HG03457 (cell line): ENCODE measurements at regions not wholly inside any gene's neighbourhood (a gene's known extent, or its start where the extent isn't known, plus 50 kb on each side); places are given as distances from the start of the nearest gene placed in this dataset.
"Not testable (repeated sequence)": the region's sequence is repeated elsewhere in the genome, so short reads cannot be mapped to it uniquely, and the experiment has no call there.

ENCODE experiments used
- ATAC-seq: cut with Tn5 transposase; IDR thresholded peaks from one replicate; pipeline ENCODE4 v1.9.1; 2021; ENCODE audit warnings: moderate number of reproducible peaks; ENCODE audit not compliant: unreplicated experiment

DNA sequence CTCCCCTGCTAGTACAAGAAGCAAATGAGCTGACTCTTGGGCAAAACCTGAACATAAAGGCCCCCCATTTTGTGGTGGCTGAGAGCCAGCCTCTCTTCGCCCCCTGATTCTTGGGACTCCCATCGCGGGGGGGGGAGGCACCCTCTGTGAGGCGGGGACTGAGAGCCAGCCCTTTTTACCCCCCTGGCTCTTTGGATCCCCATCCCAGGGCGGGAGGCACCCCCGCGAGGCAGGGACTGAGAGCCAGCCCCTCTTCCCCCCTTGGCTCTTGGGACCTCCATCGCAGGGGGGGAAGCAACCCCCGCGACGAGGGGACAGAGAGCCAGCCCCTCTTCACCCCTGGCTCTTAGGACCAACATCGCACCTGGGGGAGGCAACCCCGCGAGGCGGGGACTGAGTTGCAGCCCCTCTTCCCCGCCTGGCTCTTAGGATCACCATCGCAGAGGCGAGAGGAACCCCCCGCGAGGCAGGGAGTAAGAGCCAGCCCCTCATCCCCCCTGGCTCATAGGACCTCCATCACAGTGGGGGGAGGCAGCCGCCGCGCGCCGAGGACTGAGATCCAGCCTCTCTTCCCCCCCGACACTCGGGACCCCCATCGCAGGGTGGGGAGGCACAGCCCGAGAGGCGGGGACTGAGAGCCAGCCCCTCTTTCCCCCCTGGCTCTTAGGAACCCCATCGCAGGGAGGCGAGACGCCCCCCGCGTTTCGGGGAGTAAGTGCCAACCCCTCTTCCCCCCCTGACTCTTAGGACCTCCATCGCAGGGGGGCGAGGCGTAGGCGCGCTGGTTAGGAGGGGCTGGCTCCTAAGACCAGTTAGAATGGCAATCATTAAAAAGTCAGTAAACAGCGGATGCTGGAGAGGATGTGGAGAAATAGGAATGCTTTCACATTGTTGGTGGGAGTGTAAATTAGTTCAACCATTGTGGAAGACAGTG, 2428.4 kb upstream of the PCDH20 start:
- no peak for ATAC-seq

DNA sequence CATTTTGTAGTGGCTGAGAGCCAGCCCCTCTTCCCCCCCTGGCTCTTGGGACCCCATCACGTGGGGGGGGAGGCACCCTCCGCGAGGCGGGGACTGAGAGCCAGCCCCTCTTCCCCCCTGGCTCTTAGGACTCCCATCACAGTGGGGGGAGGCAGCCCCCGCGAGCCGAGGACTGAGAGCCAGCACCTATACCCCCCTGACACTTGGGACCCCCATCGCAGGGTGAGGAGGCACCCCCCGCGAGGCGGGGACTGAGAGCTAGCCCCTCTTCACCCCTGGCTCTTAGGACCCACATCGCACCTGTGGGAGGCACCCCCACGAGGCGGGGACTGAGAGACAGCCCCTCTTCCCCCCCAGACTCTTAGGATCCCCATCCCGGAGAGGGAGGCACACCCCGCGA, 2426.5 kb upstream of the PCDH20 start:
- no peak for ATAC-seq

DNA sequence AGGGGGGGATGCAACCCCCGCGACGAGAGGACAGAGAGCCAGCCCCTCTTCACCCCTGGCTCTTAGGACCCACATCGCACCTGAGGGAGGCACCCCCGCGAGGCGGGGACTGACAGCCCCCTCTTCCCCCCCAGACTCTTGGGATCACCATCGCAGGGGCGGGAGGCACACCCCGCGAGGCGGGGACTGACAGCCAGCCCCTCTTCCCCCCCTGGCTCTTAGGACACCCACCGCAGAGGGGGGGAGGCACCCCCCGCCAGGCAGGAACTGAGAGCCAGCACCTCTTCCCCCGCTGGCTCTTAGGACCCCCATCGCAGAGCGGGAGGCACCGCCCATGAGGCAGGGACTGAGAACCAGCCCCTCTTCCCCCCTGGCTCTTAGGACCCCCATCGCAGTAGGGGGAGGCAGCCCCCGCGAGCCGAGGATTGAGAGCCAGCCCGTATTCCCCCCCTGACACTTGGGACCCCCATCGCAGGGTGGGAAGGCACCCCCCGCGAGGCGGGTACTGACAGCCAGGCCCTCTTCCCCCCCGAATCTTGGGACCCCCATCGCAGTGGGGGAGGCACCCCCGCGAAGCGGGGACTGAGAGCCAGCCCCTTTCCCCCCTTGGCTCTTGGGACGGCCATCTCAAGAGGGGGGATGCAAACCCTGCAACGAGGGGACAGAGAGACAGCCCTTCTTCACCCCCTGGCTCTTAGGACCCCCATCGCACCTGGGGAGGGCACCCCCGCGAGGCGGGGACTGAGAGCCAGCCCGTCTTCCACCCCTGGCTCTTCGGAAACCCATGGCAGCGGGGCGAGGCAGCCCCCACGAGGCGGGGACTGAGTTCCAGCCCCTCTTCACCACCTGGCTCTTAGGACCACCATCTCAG, 2425.1 kb upstream of the PCDH20 start:
- ATAC-seq: no peak

DNA sequence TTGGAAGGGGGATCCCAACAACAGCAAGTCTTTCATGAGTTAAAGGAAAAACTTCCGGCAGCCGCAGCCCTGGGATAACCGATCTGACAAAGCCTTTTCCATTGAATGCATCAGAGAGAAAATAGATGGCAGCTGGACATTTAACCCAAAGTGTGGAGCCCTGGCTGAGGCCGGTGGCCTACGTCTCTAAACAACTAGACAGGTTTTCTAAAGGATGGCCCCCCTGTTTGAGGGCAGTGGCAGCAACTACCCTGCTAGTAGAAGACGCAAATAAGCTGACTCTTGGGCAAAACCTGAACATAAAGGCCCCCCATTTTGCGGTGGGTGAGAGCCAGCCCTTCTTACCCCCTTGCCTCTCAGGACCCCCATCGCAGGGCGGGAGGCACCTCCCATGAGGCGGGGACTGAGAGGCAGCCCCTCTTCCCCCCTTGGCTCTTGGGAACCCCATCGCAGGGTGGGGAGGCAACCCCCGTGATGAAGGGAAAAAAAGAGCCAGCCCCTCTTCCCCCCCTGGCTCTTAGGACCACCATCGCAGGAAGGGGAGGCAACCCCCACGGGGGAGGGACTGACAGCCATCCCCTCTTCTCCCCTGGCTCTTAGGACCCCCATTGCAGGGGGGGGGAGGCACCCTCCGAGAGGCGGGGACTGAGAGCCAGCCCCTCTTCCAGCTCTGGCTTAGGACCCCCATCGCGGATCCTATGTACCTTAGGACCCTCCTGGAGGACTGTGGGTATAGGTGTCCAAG, 2422.9 kb upstream of the PCDH20 start:
- ATAC-seq: no peak

DNA sequence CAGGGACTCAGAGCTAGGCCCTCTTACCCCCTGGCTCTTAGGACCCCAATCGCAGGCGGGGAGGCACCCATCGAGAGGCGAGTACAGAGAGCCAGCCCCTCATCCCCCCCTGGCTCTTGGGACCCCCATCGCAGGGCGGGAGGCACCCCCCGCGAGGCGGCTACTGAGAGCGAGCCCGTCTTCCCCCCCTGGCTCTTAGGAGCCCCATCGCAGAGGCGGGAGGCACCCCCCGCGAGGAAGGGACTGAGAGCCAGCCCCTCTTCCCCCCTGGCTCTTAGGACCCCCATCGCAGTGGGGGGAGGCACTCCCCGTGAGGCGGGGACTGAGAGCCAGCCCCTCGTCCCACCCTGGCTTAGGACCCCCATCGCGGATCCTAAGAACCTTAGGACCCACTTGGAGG, 2422.1 kb upstream of the PCDH20 start:
- not testable (repeated sequence) for ATAC-seq

DNA sequence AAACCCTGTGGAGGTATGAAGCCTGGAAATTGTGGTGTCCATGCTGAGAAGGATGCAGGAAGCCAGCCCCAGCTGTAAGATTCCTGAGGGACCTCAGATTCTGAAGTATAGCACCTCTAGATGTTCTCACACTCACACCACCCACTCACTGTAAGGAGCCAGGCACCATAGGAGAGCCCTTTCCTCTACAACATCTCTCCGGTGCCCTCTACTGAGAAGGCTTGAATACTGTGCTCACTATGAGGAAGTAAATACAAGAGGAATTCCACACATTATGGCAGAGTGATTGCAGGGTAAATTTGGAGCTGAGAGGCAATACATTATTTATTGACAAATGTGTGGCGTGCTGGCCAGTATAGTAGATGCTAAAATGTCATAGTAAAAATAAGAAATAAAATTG, 2414.0 kb upstream of the PCDH20 start:
- ATAC-seq: not testable (repeated sequence)

DNA sequence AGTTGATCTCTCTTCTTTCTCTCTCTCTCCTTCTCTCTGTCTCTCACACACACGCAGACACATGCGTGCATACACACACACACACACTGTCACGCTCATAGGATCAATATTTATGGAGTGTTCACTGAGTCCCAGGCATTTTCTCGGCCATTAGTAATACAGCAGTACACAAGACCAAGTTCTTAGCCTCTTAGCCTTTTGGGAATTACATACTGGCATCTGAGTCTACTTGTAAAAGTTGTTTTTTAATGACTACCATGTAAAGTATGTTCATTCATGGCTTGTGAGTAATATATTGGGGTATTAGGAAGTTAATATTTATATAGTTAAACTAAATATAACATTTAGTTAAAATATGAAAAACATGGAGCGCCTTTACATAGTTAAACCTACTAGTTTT, 2406.1 kb upstream of the PCDH20 start:
- not testable (repeated sequence) for ATAC-seq

DNA sequence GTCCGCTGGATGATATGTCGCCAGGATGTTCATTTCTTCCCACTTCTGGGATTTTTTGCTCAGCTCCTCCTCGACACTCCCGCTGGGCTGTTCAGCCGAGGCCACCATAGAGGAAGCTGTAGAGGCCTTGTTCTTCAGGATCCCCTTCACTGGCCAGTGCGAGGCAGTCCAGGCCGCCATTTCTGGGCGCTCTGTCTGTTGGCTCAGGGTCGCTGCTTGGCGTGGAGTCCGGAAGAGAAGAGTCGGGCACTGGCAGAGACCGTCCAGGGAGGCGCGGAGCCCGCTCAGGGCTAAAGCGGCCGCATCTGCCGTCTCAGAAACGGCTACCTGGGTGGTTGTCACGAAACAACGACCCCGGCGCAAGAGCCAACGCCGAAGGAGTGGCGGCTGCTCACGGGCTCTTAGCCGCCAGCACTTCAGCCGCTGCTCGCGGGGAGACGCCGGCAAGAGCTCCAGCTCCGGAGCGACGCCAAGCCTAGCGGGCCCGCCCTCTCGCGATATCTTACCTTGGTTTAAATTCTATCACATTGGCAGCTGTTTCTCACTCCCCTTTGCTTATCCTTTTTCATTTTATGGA, 2395.9 kb upstream of the PCDH20 start:
- ATAC-seq: not testable (repeated sequence)

DNA sequence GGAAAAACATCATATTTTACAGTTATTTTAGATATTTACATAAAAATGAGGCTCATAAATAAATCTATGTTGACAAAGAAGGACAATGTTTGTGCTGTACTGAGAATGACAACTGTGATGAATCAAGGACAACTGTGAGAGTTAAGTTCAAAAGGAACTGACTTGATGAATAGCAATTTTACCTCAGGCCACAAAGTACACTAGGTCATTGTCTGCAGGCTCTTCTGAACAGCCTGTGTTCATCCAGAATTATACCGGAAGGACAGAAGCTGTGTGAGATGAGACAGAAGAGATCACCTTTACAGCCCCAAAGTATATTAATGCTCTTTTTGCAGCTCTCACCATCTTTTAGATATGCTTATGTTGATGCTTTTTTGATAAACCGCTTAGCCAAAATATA, 2375.5 kb upstream of the PCDH20 start:
- not testable (repeated sequence) for ATAC-seq

DNA sequence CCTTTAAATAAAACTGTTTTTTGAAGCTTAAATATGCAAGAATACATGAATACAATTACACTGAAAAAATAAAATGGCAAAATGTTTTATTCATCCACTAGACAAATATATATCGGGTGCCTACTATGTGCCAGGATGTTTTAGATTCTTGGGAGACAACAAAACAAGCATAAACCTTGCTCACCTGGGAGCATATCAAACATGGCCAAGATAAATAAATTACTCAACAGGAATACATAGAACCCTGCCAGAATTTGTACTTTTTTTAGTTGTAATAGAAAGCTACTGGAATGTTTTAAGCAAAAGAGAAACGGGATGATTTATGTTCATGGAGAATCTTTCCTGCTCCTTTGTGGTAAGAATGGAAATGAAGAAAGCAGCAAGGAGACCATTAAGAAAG, 2358.5 kb upstream of the PCDH20 start:
- no peak for ATAC-seq

DNA sequence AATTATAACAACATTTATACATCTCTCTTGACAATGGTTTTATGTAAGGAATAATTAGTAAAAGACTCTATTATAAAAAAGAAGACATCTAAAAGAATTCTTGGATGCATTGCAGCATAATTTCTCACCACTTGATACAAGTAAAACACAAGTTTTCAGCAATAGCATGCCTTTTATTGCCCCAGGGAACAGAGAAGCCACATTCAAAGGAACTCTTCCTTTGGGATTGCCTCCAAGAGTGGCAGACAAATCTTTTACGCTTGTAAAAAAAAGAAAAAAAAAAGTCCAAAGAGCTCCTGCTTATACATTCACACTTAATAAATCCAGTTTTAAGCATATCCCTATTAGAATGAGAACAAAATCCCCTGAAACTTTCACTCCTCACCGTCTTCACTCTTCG, 2357.8 kb upstream of the PCDH20 start:
- ATAC-seq: no peak

DNA sequence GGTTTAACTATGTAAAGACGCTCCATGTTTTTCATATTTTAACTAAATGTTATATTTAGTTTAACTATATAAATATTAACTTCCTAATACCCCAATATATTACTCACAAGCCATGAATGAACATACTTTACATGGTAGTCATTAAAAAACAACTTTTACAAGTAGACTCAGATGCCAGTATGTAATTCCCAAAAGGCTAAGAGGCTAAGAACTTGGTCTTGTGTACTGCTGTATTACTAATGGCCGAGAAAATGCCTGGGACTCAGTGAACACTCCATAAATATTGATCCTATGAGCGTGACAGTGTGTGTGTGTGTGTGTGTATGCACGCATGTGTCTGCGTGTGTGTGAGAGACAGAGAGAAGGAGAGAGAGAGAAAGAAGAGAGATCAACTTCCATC, 2342.0 kb upstream of the PCDH20 start:
- ATAC-seq: not testable (repeated sequence)

DNA sequence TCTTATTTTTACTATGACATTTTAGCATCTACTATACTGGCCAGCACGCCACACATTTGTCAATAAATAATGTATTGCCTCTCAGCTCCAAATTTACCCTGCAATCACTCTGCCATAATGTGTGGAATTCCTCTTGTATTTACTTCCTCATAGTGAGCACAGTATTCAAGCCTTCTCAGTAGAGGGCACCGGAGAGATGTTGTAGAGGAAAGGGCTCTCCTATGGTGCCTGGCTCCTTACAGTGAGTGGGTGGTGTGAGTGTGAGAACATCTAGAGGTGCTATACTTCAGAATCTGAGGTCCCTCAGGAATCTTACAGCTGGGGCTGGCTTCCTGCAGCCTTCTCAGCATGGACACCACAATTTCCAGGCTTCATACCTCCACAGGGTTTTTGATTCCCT, 2334.2 kb upstream of the PCDH20 start:
- ATAC-seq: not testable (repeated sequence)

DNA sequence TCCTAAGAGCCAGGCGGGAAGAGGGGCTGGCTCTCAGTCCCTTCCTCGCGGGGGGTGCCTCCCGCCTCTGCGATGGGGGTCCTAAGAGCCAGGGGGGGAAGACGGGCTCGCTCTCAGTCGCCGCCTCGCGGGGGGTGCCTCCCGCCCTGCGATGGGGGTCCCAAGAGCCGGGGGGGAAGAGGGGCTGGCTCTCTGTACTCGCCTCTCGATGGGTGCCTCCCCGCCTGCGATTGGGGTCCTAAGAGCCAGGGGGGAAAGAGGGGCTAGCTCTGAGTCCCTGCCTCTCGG, 2326.1 kb upstream of the PCDH20 start:
- not testable (repeated sequence) for ATAC-seq

DNA sequence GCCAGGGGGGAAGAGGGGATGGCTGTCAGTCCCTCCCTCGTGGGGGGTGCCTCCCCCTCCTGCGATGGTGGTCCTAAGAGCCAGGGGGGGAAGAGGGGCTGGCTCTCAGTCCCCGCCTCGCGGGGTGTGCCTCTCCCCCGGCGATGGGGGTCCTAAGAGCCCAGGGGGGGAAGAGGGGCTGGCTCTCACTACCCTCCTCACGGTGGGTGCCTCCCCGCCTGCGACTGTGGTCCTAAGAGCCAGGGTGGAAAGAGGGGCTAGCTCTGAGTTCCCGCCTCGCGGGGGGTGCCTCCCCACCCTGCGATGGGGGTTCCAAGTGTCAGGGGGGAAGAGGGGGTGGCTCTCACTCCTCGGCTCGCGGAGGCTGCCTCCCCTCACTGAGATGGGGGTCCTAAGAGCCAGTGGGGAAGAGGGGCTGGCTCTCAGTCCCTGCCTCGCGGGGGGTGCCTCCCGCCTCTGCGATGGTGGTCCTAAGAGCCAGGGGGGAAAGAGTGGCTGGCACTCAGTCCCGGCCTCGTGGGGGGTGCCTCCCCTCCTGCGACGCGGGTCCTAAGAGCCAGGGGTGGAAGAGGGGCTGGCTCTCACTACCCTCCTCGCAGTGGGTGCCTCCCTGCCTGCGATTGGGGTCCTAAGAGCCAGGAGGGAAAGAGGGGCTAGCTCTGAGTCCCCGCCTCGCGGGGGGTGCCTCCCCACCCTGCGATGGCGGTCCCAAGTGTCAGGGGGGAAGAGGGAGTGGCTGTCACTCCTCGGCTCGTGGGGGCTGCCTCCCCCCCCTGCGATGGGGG, 2325.6 kb upstream of the PCDH20 start:
- ATAC-seq: no peak

DNA sequence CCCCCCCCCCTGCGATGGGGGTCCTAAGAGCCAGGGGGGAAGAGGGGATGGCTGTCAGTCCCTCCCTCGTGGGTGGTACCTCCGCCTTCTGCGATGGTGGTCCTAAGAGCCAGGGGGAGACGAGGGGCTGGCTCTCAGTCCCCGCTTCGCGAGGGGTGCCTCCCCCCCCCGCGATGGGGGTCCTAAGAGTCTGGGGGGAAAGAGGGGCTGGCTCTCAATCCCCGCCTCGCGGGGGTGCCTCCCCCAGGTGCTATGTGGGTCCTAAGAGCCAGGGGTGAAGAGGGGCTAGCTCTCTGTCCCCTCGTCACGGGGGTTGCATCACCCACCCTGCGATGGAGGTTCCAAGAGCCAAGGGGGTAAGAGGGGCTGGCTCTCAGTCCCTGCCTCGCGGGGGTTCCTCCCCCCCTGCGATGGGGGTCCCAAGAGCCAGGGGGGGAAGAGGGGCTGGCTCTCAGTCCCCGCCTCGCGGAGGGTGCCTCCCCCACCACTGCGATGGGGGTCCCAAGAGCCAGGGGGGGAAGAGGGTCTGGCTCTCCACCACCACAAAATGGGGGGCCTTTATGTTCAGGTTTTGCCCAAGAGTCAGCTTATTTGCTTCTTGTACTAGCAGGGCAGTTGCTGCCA, 2323.6 kb upstream of the PCDH20 start:
- ATAC-seq: not testable (repeated sequence)

DNA sequence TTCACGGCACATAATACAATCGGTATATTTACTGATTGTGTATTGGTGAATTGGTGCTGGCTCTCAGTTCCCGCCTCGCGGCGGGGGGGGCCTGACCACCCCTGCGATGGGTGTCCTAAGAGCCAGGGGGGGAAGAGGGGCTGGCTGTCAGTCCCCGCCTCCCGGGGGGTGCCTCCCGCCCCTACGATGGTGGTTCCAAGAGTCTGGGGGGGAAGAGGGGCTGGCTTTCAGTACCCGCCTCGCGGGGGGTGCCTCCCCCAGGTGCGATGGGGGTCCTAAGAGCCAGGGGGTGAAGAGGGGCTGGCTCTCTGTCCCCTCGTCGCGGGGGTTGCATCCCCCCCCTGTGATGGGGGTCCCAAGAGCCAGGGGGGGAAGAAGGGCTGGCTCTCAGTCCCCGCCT, 2321.8 kb upstream of the PCDH20 start:
- no peak for ATAC-seq

DNA sequence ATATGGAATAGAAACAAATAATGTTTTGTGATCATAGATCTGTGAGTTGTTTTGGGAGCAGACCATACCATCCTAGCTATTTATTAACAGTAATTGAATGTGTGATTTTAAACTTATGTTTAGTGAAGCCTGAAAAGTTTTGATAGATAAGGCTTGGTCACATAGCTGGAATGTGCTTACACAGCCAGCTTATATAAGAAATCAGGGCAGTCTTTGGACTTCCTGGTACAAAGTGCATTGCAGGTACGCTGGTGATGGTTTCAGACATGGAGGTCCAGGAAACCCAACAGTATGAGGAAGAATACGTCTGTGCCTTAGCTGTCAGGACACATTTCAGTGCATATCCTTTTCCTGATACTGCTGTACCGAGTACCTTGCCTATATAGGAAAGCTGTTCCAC, 2316.2 kb upstream of the PCDH20 start:
- no peak for ATAC-seq

DNA sequence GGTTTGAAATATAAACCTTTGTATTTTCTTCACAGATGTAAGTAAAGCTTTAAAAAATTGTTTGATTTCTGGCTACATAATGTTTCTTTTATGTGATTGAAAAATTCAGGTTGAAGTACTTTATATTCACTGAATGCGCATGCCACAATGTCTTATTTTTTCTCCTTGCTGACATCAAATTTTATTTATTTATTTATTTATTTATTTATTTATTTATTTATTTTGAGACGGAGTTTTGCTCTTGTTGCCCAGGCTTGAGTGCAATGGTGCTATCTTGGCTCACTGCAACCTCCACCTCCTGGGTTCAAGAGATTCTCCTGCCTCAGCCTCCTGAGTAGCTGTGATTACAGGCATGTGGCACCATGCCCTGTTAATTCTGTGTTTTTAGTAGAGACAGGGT, 2296.5 kb upstream of the PCDH20 start:
- not testable (repeated sequence) for ATAC-seq

DNA sequence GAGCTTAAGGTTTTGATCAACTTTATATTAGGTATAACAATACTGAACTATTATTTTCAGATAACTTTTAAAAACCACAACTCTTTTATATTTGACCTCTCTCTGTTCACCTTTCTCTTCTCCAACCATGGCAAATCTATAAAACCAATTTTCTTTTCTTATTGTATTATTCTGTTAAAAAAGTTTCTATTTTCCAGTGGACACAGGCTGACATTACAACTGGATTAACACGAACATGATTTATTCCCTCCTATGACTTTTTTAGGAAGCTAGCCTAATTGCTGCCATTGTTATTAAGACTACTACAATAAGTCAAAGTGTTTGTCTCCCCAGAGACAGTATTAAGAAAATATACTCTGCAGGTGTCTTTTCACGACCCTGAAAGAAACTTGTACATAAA, 2291.1 kb upstream of the PCDH20 start:
- ATAC-seq: no peak
